ENCODE measurements at regions not wholly inside any gene's neighbourhood (a gene's known extent, or its start where the extent isn't known, plus 50 kb on each side); places are given as distances from the start of the nearest gene placed in this dataset.

- Histone ChIP-seq H4K20me1 (ENCODE audit: insufficient read depth, low read length) (no peaks in the 10 kb centered on the region), H3K36me3 (replicated peaks in 1 of 2; ENCODE audit: control insufficient read depth in 1 of 2, insufficient read depth in 2 of 2, low read length in 2 of 2) (no peaks in the 10 kb centered on the region)
- intact Hi-C loops (cut with micrococcal nuclease), result no loop called here
Measured at GRCh38 chr5:166553778-166554177, 1737.7 kb upstream of the WWC1 start.

GRCh38 chr5:166561759-166562158, 1729.7 kb upstream of the WWC1 start:
- H2AFZ ChIP-seq (ENCODE audit: insufficient read depth, low read depth, low read length, poor library complexity, severe bottlenecking), result no peak overlapping the region
- no peaks in the 10 kb centered on the region for H4K20me1 ChIP-seq (ENCODE audit: insufficient read depth, low read length)
- no peak overlapping the region for H3K4me3 ChIP-seq (replicated peaks in 1 of 3; ENCODE audit: low read depth in 2 of 3, low read length in 3 of 3)
- no peak for DNase-seq
- no peak overlapping the region for H3K27ac ChIP-seq (ENCODE audit: low read depth in 1 of 2, low read length in 2 of 2)
- Mint-ChIP-seq H3K9me3 (peaks cover 2 to 17% (median 5%) of the 10 kb centered on the region in 7 donors), H3K4me3 (no peak overlapping the region), H3K27ac (no peak overlapping the region), H3K36me3 (no peaks in the 10 kb centered on the region), H3K27me3 (ENCODE audit: low read depth in 3 of 3) (peaks cover 0 to 1% (median 0%) of the 10 kb centered on the region in 3 donors), H3K4me1 (no peaks in the 10 kb centered on the region)
- no peaks in the 10 kb centered on the region for H3K79me2 ChIP-seq (ENCODE audit: insufficient read depth, low read length)
- H3K9ac ChIP-seq (ENCODE audit: insufficient read depth, low read length, poor library complexity, severe bottlenecking), result no peak overlapping the region
- intact Hi-C loops (cut with micrococcal nuclease), result no loop called here
- no peak for TF ChIP-seq CTCF (IDR thresholded peaks at IDR 0.05)
- no peaks in the 10 kb centered on the region for H3K4me1 ChIP-seq (ENCODE audit: control insufficient read depth in 1 of 2, insufficient read depth in 2 of 2, low read length in 2 of 2)
- H3K9me3 ChIP-seq (replicated peaks in 1 of 2; ENCODE audit: control insufficient read depth in 1 of 2, insufficient read depth in 1 of 2, low read length in 2 of 2), result peaks cover 3 to 15% of the 10 kb centered on the region in 2 donors
- no peaks in the 10 kb centered on the region for H3K27me3 ChIP-seq (ENCODE audit: control insufficient read depth in 2 of 2, insufficient read depth in 2 of 2, low read length in 2 of 2)
- H3K4me2 ChIP-seq (replicated peaks; ENCODE audit: extremely low read depth, low read length, poor library complexity, severe bottlenecking), result no peak overlapping the region
- WGBS (ENCODE audit: insufficient coverage), result no CpG with 5 or more reads among the region's 3 CpGs
- H3K36me3 ChIP-seq (replicated peaks in 1 of 2; ENCODE audit: control insufficient read depth in 1 of 2, insufficient read depth in 2 of 2, low read length in 2 of 2), result no peaks in the 10 kb centered on the region

More at GRCh38 chr5:166553778-166554177, 1737.7 kb upstream of the WWC1 start:
- Histone ChIP-seq H2AFZ (ENCODE audit: insufficient read depth, low read depth, low read length, poor library complexity, severe bottlenecking) (no peak overlapping the region), H3K9ac (ENCODE audit: insufficient read depth, low read length, poor library complexity, severe bottlenecking) (no peak overlapping the region), H3K4me2 (replicated peaks; ENCODE audit: extremely low read depth, low read length, poor library complexity, severe bottlenecking) (no peak overlapping the region), H3K9me3 (replicated peaks in 1 of 2; ENCODE audit: control insufficient read depth in 1 of 2, insufficient read depth in 1 of 2, low read length in 2 of 2) (peaks cover 2 to 8% of the 10 kb centered on the region in 2 donors), H3K27ac (ENCODE audit: low read depth in 1 of 2, low read length in 2 of 2) (no peak overlapping the region), H3K79me2 (ENCODE audit: insufficient read depth, low read length) (no peaks in the 10 kb centered on the region), H3K4me1 (ENCODE audit: control insufficient read depth in 1 of 2, insufficient read depth in 2 of 2, low read length in 2 of 2) (no peaks in the 10 kb centered on the region), H3K4me3 (replicated peaks in 1 of 3; ENCODE audit: low read depth in 2 of 3, low read length in 3 of 3) (no peak overlapping the region), H3K27me3 (ENCODE audit: control insufficient read depth in 2 of 2, insufficient read depth in 2 of 2, low read length in 2 of 2) (no peaks in the 10 kb centered on the region)
- no peak for DNase-seq
- 87% methylated on average over 4 of the region's 7 CpGs for WGBS (ENCODE audit: insufficient coverage)
- no peaks in the 10 kb centered on the region for H3K4me1 Mint-ChIP-seq
- no peak overlapping the region for H3K4me3 Mint-ChIP-seq
- no peak overlapping the region for H3K27ac Mint-ChIP-seq
- no peaks in the 10 kb centered on the region for H3K36me3 Mint-ChIP-seq
- no peaks in the 10 kb centered on the region for H3K27me3 Mint-ChIP-seq (ENCODE audit: low read depth in 3 of 3)
- no peak for TF ChIP-seq CTCF (IDR thresholded peaks at IDR 0.05)
- peaks cover 0 to 14% (median 5%) of the 10 kb centered on the region in 7 donors for H3K9me3 Mint-ChIP-seq

Measured in CD14-positive monocyte (primary cell).